LHCN-M2 (cell line): ENCODE measurements at regions not wholly inside any gene's neighbourhood (a gene's known extent, or its start where the extent isn't known, plus 50 kb on each side); places are given as distances from the start of the nearest gene placed in this dataset.
A peak's percentile ranks its signal among the peaks of the same experiment; 100 is the strongest.

Experiments
- DNase-seq: peaks from one replicate; pipeline ENCODE4 v3.0.0-alpha.2; 2012; ENCODE audit warnings: low read depth

DNA sequence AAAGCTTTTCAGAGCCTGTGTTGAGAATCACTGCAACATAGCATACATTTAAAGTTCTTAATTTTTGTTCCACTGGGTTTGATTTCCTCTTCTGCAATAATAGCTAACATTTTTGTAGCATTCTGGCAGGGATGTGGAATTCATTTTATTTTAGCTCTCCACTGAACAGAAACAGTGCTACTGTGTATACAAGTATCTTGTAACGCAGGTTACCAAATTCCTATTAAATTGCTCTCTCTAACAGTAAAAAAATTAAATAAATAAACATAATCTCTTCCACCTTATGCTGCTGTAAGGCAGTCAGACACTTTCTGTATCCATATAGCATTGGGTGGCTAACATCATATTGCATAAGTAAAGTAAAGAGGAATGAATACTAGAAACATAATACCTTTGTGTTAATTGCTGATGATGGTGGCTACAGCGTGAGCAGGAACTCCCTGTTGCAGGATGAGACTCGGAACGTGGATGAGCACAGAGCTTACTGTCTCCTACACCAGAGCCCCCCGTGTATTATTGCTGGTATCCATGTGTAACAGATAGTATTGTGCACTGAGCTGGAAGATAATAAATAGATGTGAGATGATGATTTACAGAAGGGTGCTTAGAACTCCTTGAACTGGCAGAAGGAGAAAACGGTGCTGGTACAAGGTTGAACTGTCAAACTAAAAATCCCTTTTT is 276.9 kb upstream of the SNX7 start:
- DNase-seq: no peak

DNA sequence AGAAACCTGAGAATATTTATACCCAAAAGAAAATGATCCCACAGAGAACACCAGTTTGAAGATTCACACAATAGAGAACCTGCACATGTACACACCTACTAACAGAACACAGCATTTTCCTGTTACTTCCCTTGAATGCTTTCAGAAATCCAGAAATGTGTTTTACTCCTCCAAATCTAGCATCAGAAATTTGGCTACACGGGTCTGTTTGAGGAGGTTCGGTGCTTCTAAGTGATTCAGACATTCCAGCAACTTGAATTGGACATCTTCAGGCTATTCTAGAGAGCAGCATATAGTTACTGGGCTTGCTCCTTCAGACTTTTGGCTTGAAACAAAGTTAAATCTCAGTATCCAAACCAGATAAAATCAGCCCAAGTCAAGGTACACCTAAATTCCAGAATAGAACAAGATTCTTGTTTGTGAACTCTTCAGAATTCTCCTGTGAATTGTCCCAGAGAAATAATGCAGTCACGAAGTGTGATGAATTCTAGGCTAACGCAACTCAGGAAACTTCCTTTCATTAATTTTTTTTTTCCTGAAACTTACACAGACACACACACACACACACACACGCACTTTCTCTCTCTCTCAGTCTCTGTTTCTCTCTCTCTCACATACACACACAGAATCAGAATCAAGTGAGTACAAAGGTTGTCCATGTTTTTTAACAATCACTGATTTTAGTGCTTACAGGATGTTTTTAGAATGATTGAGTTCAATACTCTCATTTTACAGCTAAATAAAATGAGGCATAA is 278.4 kb upstream of the SNX7 start:
- no peak for DNase-seq

DNA sequence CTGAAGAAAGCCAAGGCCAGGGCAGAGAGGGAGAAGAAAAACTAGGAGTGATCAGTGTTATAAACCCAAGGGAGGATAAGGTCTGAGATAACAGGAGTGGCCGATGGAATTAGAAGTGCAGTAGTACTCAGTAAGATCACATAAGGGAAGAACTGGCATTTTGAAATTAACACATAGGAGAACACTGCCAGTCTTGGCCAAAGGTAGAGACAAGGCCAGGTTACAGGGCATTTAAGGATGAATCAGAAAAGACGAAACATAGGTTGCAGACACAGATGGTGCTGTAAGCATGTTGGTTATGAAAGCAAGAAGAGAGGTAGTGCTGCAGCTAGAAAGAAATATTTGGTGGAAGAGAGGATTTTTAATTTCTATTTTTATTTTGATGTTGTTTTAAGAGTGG is 278.9 kb upstream of the SNX7 start:
- no peak for DNase-seq

DNA sequence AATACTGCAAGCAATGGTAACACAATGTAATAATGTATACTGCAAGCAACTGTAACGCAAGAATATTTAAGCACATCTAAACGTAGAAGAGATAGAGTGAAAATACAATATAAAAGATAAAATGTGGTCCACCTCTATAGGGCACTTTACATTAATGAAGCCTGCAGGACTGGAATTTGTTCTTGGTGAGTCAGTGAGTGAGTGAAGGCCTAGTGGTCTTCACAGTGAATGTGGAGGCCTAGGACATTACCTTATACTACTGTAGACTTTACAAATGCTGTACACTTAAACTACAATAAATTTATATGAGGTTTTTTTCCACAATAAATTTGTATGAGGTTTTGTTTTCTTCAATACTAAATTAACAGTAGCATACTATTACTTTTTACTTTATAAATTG is 287.4 kb upstream of the SNX7 start:
- no peak for DNase-seq

DNA sequence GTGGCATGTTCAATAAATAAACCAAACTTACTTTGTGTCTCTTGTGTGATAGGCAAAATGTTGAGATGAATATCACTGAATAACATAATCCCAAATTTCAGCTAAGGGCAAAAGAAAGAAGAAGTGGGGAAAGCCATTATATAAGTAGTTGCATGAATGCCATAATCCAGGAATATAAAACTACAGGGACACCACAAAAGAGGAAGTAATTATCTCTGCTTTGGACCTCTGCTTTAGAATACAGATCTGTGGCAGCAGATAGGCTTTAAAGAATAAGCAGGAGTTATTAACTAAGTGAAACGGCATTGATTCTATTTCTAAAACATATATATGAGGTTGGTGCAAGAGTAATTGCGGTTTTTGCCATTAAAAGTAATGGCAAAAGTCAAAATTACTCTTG is 288.5 kb upstream of the SNX7 start:
- DNase-seq: no peak

DNA sequence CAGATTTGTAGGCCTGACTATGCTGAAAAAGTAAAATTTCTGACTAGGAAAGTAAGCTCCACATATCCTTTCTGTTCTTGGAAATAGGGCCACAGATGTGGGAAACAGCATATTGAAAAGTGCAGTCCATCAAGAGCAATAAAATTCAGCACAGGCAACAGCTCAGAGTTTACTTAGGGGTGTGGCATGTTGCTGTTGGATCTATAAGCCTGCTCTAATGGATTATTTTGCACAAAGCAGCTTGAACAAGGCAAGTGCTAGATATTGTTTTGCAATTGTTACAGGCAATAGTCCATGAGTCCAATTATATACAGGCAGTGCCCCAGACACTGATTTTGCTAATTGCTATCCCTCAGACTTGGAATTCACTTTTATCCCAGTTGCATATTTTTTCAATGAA is 289.8 kb upstream of the SNX7 start:
- no peak for DNase-seq

DNA sequence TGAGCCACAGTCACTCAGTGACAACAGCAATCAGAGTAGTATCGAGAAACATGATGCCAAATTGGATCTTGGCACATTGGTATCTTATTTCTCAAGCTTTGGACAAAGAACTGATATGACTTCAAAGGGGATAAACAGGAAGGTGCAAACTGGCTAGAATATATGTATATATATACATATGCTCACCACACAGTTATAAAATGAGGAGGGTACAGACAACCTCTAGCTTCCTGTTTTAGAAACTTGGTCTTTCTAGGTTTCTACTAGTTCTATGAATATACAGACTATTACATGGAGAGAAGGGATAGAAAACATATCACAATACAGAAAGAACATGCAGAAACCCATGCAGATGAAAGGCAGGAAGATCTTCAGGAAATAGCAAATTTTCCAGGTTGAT is 292.1 kb upstream of the SNX7 start:
- DNase-seq: no peak

DNA sequence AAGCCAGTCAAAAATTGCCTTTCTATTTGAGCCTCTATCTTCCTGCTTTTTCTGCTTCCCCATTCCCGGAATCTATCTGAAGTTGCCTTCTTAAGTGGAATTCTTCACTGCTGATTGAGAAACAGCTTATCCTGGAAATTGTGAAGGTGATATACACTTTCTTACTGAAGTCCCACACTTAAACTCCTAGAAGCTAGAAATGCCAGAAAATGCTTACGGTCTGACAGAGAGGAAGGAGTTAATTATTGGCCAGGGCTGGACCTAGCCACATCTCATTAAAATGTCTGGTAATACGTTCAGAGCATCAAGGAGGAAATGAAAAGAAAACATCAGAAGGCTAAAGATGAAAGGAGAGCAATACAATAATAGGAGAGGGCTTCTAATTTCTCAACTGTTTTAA is 292.5 kb upstream of the SNX7 start:
- DNase-seq: no peak

DNA sequence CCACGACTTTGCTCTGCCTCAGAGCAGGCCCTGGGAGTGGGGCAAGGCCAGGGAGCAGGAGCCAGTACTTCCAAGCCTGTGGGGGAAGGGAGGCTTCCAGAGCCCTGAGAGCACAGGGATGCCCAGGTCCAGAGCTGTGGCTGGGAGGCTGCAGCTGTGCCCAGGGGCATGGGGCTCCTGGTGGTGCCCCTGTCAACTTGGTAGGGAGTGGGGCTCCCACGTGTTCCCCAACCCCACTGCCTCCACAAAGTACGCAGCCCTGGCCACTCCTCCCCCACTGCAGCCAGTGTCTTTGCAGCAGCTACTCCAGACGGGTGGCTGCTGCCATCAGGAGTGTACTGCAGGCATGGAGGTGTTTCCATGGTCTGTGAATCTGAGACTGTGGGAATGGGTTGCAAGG is 294.1 kb upstream of the SNX7 start:
- no peak for DNase-seq

DNA sequence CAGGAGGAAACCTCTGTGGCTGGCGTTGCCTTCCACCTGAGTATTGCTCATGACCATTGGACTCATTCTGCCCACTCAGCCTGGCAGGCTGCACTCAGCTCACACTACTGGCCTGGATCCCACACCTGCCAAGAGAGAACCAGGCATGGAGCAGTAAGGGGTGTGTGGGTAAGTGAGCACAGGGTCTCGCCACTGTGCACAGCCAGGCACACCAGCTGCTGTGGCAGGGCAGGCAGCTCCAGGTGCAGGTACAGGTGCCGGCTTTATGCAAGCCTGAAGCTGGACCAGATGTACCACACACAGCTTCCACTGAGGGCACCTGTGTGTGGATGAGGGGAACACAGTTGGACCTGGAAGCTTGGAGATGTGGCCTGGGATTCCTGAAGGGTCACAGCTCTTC is 295.2 kb upstream of the SNX7 start:
- no peak for DNase-seq

DNA sequence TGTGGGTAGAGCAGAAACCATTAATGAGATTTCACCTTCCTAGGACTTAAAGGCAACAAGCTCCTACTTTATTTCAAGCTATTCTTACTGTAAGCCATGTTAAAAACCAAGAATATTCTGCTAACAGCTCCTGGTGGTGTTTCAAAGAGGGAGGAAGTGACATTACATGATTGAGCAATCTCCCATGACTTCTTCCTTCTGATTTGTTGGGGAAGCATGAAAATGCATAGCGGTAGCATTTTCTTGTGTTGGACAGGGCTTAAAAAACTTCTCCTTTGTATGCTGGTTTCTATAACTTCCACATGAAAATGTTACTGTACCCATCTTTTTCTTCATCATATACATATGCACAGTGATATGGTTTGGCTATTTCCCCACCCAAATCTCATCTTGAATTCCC is 297.0 kb upstream of the SNX7 start:
- no peak for DNase-seq

DNA sequence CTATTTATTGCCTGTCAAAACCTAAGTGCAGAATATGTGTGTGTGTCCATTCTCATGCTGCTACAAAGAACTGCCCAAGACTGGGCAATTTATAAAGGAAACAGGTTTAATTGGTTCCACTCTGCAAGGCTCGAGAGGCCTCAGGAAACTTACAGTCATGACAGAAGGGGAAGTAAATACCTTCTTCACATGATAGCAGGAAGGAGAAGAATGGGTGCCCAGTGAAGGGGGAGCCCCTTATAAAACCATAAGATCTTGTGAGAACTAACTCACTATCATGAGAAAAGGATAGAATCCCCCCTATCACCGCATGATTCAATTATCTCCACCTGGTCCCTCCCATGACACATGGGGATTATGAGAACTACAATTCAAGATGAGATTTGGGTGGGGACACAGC is 300.7 kb upstream of the SNX7 start:
- no peak for DNase-seq

DNA sequence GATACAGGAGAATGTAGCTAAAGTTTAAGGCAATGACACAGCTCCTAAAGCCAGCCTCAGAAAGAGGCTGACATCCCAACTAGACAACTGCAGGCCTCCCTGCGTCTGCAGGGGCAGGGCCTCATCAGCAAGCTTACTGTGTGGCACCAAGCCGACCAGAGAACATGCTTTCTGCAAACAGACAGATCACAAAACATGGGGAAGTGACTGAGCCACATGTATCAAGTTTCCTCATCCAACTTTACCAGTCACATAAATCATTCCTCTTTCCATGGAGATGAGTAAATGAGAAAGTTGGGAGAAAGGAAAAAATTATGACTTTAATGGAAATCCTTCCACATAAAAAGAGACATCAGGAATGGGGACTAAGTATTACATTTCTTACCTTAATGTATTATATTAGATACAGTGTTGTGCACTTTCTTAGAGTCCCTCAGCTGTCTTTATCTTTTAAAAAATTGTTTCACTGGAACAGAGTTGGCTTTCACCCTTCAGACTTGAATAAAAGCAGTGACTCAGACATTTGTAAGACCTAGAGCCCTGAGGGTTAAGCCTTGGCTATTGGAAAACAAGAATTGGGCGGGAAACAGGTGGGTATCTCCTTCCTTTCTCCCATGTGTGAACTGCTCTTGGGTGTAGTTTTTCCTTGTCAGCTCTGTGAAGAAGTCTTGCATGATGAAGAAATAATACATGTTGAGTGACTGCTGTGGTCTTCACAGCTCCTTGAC is 305.7 kb upstream of the SNX7 start:
- DNase-seq: peak; percentile 79

DNA sequence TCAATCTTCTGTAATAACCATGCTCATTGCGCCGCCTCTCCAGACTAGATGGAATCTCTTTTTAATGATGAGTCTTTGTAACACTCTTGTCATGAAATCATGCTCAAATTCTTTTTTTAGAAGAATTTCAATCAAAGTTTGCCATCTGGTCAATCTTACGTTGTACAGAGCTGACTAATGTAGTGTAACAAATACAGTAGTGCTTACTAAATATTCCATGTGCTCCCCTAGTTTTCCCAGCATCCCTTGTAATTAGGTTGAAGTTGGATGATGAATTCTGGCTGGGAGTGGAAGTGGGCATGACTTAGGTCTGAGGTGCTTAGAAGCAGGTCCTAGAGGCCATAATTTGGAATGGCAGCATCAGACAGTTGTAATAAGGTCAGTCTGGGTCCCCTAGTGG is 309.1 kb upstream of the SNX7 start:
- DNase-seq: no peak

DNA sequence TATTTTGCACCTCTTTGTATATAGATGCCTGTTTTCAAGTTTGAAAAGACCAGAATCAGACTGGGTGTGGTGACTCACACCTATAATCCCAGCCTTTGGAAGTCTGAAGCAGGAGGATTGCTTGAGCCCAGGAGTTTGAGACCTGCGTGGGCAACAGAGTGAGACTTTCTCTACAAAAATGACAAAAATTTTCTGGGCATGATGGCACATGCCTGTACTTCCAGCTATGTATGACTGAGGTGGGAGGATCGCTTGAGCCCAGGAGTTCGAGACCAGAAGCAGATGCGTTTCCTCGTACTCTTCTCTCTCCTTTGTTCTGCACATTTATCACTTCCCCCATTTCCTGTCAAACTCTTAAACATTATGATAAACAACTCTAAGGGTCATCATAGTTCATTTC is 310.0 kb upstream of the SNX7 start:
- no peak for DNase-seq

DNA sequence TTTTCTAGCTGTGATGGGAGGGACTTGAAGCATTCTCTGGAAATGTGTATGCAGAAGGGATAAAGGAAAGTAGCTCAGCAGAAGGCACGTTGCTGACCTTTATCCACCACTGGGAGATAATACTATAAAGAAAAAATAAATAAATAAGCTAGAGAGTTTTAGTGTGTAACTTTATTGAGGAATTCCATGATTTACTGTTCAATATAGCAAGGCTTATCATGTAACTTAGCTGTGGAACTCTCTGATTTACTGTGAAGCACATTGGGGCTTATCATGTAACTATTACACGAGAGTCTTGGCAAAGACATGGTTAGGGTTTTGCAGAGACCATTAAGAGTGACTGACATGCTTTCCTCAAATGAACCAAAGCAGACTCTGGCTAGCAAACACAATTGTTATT is 316.1 kb upstream of the SNX7 start:
- no peak for DNase-seq

DNA sequence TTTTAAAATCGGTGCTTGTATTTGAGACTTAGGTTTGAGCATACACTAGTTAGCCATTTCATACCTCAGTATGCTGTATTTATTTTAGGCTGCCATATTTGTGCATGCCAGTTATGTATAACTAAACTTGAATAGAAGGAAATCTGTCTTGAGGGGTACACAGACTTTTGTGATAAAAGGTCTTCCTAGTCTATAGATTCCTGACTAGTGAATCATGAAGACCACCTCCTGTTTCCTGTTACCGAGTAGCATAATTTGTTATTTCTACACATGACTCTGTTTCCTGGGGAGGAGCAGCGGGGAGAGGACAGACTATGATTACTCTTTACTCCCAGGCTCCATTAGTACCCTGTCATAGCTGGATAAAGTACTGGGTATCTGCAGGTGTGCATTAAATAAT is 316.8 kb upstream of the SNX7 start:
- DNase-seq: no peak

DNA sequence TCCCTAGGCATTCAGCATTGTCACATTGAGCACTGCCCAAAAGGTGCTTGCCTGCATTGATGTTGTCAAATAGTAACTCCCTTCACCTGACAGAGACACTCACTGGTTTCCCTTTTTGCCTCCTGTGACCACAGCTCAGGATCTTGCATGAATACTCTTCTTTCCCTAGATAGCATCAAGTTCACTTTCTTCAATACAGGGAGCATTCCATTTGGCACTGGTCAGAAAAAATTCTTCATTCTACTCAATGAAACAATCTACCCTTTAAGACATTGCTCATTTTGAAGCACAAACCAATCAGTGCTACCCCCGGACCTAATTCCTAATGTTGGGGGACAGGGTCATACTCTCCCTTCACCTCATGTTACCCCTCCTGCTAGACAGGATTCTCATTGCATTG is 319.0 kb upstream of the SNX7 start:
- DNase-seq: no peak

DNA sequence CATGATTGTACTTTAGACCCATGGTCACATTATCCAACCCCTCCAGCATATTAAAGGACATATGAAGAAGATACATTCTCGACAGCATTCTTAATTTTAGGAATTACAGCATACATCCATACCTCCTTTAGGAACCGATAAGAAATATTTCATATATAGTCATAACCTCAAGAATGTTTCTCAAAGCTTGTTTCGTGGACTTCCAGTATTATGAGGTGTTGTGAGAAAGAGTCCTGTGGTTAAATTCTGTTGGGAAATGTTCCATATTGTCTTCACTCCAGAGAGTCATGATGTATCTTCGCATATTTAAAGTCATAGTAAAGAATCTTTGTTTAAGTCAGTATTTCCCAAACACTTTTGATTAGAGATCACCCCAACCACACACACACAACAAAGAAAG is 321.0 kb upstream of the SNX7 start:
- no peak for DNase-seq

DNA sequence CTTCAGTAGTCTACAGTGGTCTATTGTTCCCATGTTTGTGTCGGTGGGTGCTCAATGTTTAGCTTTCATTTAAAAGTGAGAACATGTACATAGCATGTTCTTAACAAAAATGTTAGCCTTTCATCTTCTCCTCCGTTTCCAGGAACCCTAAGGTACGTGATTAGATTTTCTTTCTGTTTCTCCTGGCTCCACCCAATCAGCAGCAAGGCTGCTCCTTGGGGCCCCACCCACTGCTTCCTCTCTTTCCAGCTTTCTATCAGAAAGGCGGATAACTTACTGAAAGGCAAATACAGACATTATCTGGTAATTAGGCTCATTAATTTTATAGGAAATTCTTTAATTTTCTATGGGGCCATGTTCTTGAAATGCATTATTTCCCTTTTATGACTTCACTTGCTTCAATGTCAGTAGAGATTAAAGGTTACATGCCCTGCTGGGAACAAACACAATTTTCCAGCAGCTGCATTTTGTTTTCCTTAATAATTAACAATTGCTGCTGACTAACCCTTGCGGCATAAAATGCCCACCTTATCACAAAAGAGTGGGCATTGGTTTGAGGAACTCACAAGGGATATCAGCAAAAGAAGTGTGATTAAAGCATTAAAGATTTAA is 324.9 kb upstream of the SNX7 start:
- DNase-seq: no peak

DNA sequence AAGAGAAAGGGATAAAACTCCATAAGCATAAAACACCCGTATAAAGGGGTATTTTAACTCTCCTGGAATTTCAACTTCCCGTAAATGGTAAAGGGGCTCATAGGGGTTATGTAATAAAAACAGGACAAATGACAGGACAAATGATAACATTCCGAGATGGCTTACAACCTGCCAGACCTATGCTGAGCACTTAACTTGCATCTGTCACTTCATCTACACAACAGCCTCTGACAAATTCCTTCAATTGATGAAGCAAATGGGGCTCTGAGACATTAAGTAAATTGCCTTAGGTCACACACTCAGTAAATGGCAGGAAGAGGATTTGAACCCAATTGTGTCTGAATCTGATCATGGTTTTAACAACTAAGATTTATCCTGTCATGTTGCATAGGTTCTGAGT is 327.6 kb upstream of the SNX7 start:
- no peak for DNase-seq

DNA sequence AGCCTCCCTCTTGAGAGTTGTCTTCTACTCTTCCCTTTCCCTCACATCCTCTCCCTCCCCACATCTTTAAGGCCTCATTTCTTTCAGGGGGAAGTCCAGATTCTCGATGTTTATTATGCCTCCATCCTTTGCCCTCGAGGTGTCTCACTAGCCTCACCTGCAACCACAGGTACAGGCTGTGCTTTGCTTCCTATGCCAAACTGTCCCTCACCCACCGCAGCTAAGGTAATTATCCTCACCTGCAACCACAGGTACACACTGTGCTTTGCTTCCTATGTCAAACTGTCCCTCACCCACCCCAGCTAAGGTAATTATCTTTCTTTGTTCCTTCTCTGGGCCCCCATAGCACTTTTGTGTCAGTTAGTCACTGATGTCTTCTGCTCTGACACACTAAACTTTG is 328.1 kb upstream of the SNX7 start:
- no peak for DNase-seq
